ENCODE measurements at regions not wholly inside any gene's neighbourhood (a gene's known extent, or its start where the extent isn't known, plus 50 kb on each side); places are given as distances from the start of the nearest gene placed in this dataset.

DNA sequence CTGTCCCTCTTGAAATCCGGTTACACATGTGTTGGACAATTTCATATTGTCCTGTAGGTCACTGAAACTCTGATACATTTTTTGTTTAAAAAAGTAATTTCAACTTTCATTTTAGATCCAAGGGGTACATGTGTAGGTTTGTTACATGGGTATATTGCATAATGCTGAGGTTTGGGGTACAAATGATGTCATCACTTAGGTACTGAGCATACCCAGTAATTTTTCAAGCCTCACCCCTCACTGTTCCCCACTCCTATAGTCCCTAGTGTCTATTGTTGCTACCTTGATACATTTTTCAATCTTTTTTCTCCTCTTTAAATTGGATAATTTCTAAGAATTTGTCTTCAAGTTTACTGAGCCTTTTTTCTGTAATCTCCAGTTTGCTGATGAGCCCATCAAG lies 483.0 kb downstream of the DHX35 start:
- Histone ChIP-seq H3K36me3 (ENCODE audit: control insufficient read depth in 2 of 3, insufficient read depth in 3 of 3, low read length in 3 of 3) (no peaks in the 10 kb centered on the region), H3K4me1 (ENCODE audit: control insufficient read depth in 2 of 3, insufficient read depth in 2 of 3, low read depth in 1 of 3, low read length in 3 of 3) (no peaks in the 10 kb centered on the region), H3K9me3 (ENCODE audit: control insufficient read depth in 2 of 3, insufficient read depth in 1 of 3, low read length in 3 of 3) (no peaks in the 10 kb centered on the region), H3K27ac (ENCODE audit: low read depth in 2 of 2, low read length in 2 of 2) (no peak overlapping the region), H3K4me3 (ENCODE audit: low read length in 3 of 3) (no peak overlapping the region), H3K27me3 (ENCODE audit: control insufficient read depth, insufficient read depth, low read length) (no peaks in the 10 kb centered on the region), H3K9ac (ENCODE audit: low read length in 3 of 3) (no peak overlapping the region)
- intact Hi-C loops (cut with DNase I), result no loop called here
- DNase-seq, result no peak
- no peak for FAIRE-seq
- TF ChIP-seq, protein P1, sequence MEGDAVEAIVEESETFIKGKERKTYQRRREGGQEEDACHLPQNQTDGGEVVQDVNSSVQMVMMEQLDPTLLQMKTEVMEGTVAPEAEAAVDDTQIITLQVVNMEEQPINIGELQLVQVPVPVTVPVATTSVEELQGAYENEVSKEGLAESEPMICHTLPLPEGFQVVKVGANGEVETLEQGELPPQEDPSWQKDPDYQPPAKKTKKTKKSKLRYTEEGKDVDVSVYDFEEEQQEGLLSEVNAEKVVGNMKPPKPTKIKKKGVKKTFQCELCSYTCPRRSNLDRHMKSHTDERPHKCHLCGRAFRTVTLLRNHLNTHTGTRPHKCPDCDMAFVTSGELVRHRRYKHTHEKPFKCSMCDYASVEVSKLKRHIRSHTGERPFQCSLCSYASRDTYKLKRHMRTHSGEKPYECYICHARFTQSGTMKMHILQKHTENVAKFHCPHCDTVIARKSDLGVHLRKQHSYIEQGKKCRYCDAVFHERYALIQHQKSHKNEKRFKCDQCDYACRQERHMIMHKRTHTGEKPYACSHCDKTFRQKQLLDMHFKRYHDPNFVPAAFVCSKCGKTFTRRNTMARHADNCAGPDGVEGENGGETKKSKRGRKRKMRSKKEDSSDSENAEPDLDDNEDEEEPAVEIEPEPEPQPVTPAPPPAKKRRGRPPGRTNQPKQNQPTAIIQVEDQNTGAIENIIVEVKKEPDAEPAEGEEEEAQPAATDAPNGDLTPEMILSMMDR (IDR thresholded peaks at IDR 0.05; ENCODE audit: borderline replicate concordance, extremely low read depth, insufficient read depth), result no peak

DNA sequence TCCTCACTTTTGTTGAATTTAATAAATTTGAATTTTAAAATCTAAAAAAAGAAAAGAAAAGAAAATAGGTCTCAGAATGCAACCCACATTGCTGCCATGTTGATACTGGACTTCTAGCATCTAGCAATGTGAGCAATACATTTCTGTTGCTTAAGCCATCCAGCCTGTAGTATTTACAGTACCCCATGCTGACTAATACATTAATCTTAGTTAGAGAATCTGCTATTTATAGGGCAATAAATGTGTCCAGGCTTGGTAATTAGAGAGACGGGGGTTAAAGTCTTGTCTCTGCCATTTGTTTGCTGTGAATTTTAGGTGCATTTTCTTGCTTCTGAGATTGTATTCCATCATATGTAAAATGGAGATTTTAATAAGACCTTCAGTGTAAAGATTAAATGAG lies 471.3 kb downstream of the DHX35 start:
- Histone ChIP-seq H3K9me3 (ENCODE audit: control insufficient read depth in 2 of 3, insufficient read depth in 1 of 3, low read length in 3 of 3) (no peaks in the 10 kb centered on the region), H3K4me1 (ENCODE audit: control insufficient read depth in 2 of 3, insufficient read depth in 2 of 3, low read depth in 1 of 3, low read length in 3 of 3) (no peaks in the 10 kb centered on the region), H3K9ac (ENCODE audit: low read length in 3 of 3) (no peak overlapping the region), H3K4me3 (ENCODE audit: low read length in 3 of 3) (no peak overlapping the region), H3K27me3 (ENCODE audit: control insufficient read depth, insufficient read depth, low read length) (no peaks in the 10 kb centered on the region), H3K27ac (ENCODE audit: low read depth in 2 of 2, low read length in 2 of 2) (no peak overlapping the region), H3K36me3 (ENCODE audit: control insufficient read depth in 2 of 3, insufficient read depth in 3 of 3, low read length in 3 of 3) (no peaks in the 10 kb centered on the region)
- FAIRE-seq (no peak), DNase-seq (no peak)
- TF ChIP-seq, protein P1 (IDR thresholded peaks at IDR 0.05; ENCODE audit: borderline replicate concordance, extremely low read depth, insufficient read depth), result no peak
- intact Hi-C loops (cut with DNase I), result no loop called here

DNA sequence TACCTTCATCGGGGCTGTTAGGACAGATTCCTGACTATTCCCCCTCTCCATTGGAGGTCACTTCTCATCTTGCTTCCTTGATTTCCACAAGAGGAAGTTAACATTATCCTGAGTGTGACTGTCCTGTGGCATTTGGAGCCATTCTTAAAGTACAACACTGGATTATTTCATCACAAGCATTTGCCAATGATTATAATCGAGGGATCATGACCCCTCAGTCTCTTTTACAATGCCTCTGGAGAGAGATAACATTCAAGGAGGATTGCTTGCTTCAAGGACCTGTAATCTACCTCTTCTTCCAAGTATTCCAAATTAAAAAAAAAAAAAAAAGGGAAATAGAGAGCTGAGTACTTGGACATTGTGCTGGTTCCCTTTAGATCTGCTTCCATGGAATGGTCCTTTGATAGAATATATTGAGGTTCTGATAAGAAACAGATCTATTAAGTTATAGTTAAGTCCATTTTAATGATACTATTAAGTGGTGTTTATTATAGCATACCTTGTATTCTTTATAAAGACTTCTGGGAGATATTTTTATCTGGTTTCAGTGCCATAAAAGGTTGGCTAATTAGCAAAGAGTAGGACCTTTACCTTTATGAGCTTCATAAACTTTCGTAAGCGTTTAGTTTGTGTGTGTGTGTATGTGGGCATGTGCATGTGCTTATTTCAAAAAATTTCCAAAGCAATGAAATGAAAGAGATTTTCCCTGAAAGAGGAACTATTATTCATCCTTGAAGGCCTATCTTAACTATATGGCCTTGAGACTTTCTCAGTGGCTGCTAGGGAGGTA lies 469.1 kb downstream of the DHX35 start:
- no peak for FAIRE-seq

More for the DNA sequence above, 469.1 kb downstream of the DHX35 start:
- no peak for DNase-seq
- Histone ChIP-seq H3K36me3 (ENCODE audit: control insufficient read depth in 2 of 3, insufficient read depth in 3 of 3, low read length in 3 of 3) (no peaks in the 10 kb centered on the region), H3K27ac (ENCODE audit: low read depth in 2 of 2, low read length in 2 of 2) (no peak overlapping the region), H3K4me1 (ENCODE audit: control insufficient read depth in 2 of 3, insufficient read depth in 2 of 3, low read depth in 1 of 3, low read length in 3 of 3) (no peaks in the 10 kb centered on the region), H3K9ac (ENCODE audit: low read length in 3 of 3) (no peak overlapping the region), H3K27me3 (ENCODE audit: control insufficient read depth, insufficient read depth, low read length) (no peaks in the 10 kb centered on the region), H3K4me3 (ENCODE audit: low read length in 3 of 3) (no peak overlapping the region), H3K9me3 (ENCODE audit: control insufficient read depth in 2 of 3, insufficient read depth in 1 of 3, low read length in 3 of 3) (peaks cover 0 to 3% (median 0%) of the 10 kb centered on the region in 3 donors)
- TF ChIP-seq, protein P1 (IDR thresholded peaks at IDR 0.05; ENCODE audit: borderline replicate concordance, extremely low read depth, insufficient read depth), result no peak
- intact Hi-C loops (cut with DNase I), result no loop called here

Measured in kidney (tissue), 13 donors.